ACC112 (cell line): ENCODE measurements at regions not wholly inside any gene's neighbourhood (a gene's known extent, or its start where the extent isn't known, plus 50 kb on each side); places are given as distances from the start of the nearest gene placed in this dataset.
A peak's percentile ranks its signal among the peaks of the same experiment; 100 is the strongest.
"Not testable (repeated sequence)": the region's sequence is repeated elsewhere in the genome, so short reads cannot be mapped to it uniquely, and the experiment has no call there.

Source experiments
- H2AFZ ChIP-seq: fragments of 200-600 bp; sonication (generic); one replicate; pipeline ENCODE4 v1.6.0; 2017; ENCODE audit warnings: antibody characterized with exemption, low read length; ENCODE audit not compliant: unreplicated experiment
- H3K27ac ChIP-seq: fragments of 200-600 bp; sonication (generic); 2 replicates; pipeline ENCODE4 v1.5.1; 2014; ENCODE audit warnings: low read depth, mild to moderate bottlenecking, antibody characterized with exemption, low read length, moderate library complexity
- H3K27me3 ChIP-seq: fragments of 200-600 bp; sonication (generic); 2 replicates; pipeline ENCODE4 v1.6.1; 2014; ENCODE audit warnings: mild to moderate bottlenecking, antibody characterized with exemption, low read length, moderate library complexity, mixed read lengths; ENCODE audit not compliant: insufficient read depth
- H3K36me3 ChIP-seq: fragments of 200-600 bp; sonication (generic); 2 replicates; pipeline ENCODE4 v1.6.1; 2016; ENCODE audit warnings: mild to moderate bottlenecking, antibody characterized with exemption, low read length, moderate library complexity, mixed read lengths; ENCODE audit not compliant: insufficient read depth
- H3K4me1 ChIP-seq: fragments of 200-600 bp; sonication (generic); one replicate; pipeline ENCODE4 v1.6.1; 2016; ENCODE audit warnings: low read length, mixed read lengths; ENCODE audit not compliant: insufficient read depth, unreplicated experiment, control insufficient read depth
- H3K4me3 ChIP-seq: fragments of 200-600 bp; sonication (generic); 2 replicates; pipeline ENCODE4 v1.5.1; 2014; ENCODE audit warnings: mild to moderate bottlenecking, low read depth, low read length
- H3K79me2 ChIP-seq: fragments of 200-600 bp; sonication (generic); one replicate; pipeline ENCODE4 v1.6.0; 2016; ENCODE audit warnings: low read length; ENCODE audit not compliant: control insufficient read depth, unreplicated experiment, insufficient read depth

DNA sequence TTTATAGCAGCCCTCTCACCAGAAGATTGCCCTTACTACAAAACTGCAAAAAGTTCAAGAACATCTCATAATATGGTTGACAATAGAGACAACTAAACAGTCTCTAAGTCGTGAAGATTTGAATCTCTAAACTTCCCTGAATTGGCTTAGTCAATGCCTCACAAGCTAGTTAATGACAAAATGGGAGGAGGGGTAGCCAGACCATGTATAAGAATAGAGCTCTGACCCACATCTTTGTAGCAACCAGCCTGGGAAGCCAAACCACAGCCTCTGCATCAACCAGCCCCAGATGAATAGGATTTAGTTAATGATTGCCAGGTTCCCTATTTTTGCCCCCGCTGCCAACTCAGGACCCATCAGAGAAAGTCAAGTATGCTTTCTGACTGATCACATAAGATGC is 1265.9 kb upstream of the PCDH10 start:
- H3K4me3 ChIP-seq, H3K4me1 ChIP-seq, H3K27ac ChIP-seq, H3K27me3 ChIP-seq, H3K79me2 ChIP-seq, H2AFZ ChIP-seq, H3K36me3 ChIP-seq: not testable (repeated sequence)

- H3K27me3 ChIP-seq, H3K4me3 ChIP-seq, H3K79me2 ChIP-seq, H2AFZ ChIP-seq, H3K36me3 ChIP-seq, H3K27ac ChIP-seq, H3K4me1 ChIP-seq: not testable (repeated sequence)
Observed at GRCh38 chr4:131925662-131926061, 1223.4 kb upstream of the PCDH10 start.

- not testable (repeated sequence) for H3K79me2 ChIP-seq, H3K4me1 ChIP-seq, H3K4me3 ChIP-seq, H3K27me3 ChIP-seq, H2AFZ ChIP-seq, H3K36me3 ChIP-seq
- H3K27ac ChIP-seq: 0 out of 2 replicates have a peak overlapping the region, but pooled peaks have one; percentile 39
Observed at GRCh38 chr4:131967646-131968045, 1181.4 kb upstream of the PCDH10 start.

- Histone ChIP-seq H3K27ac (no peak overlapping the region), H3K27me3 (no peaks in the 10 kb centered on the region), H3K36me3 (no peaks in the 10 kb centered on the region), H2AFZ (no peak overlapping the region), H3K4me1 (no peaks in the 10 kb centered on the region), H3K4me3 (no peak overlapping the region), H3K79me2 (no peaks in the 10 kb centered on the region)
Observed at GRCh38 chr4:131974730-131975129, 1174.4 kb upstream of the PCDH10 start.

DNA sequence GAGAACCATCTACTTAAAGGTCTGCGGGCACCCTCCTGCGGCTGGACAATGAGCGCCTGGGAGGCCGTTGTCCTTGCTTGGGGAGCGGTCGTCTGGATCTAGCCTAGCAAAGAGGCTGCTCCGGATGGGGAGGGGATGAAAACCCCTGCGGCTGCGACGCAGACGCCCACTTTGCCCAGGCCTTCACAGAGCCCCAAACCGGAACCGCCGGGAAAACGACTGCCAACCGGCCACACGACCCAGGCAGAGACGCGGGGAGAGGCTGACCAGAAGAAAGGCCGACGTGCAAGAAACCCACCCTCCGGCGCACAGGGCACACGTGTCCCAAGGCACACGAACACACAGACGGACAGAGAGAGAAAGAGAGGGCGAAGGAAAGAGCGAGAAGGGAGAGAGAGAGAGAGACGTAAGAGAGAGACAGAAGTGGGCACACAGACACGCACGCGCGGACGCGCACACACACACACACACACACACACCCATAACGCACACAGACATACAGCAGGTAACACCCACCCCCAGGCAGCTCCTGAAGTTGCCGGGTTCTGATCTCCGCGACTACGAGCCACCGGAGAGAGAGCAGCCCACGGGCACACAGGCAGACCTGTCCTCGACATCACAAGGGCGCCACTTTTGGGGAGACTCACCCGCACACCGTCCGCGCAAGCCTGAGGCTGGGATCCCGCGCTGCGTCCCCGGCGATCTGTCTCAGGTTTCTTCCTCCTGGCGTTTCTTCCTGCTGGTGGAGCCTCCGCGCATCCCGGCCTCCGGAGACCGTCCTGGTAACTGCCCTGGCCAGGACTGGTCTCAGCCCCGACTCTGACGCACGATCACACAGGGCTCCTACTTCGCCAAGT is 1173.6 kb upstream of the PCDH10 start:
- H3K79me2 ChIP-seq, H3K4me3 ChIP-seq, H3K4me1 ChIP-seq, H3K27ac ChIP-seq, H2AFZ ChIP-seq, H3K27me3 ChIP-seq, H3K36me3 ChIP-seq: not testable (repeated sequence)

- not testable (repeated sequence) for H3K4me1 ChIP-seq, H2AFZ ChIP-seq, H3K79me2 ChIP-seq, H3K27me3 ChIP-seq, H3K27ac ChIP-seq, H3K36me3 ChIP-seq, H3K4me3 ChIP-seq
Observed at GRCh38 chr4:131976133-131977002, 1172.7 kb upstream of the PCDH10 start.

GRCh38 chr4:131978120-131978519 is 1171.0 kb upstream of the PCDH10 start:
- no peaks in the 10 kb centered on the region for H3K27me3 ChIP-seq
- no peaks in the 10 kb centered on the region for H3K79me2 ChIP-seq
- H2AFZ ChIP-seq: no peak overlapping the region
- no peak overlapping the region for H3K27ac ChIP-seq
- no peak overlapping the region for H3K4me3 ChIP-seq
- H3K4me1 ChIP-seq: no peaks in the 10 kb centered on the region
- H3K36me3 ChIP-seq: no peaks in the 10 kb centered on the region

GRCh38 chr4:131989576-131989975 is 1159.5 kb upstream of the PCDH10 start:
- Histone ChIP-seq H3K36me3 (no peaks in the 10 kb centered on the region), H3K79me2 (no peaks in the 10 kb centered on the region), H3K4me3 (no peak overlapping the region), H3K27ac (no peak overlapping the region), H3K4me1 (no peaks in the 10 kb centered on the region), H3K27me3 (no peaks in the 10 kb centered on the region), H2AFZ (no peak overlapping the region)

DNA sequence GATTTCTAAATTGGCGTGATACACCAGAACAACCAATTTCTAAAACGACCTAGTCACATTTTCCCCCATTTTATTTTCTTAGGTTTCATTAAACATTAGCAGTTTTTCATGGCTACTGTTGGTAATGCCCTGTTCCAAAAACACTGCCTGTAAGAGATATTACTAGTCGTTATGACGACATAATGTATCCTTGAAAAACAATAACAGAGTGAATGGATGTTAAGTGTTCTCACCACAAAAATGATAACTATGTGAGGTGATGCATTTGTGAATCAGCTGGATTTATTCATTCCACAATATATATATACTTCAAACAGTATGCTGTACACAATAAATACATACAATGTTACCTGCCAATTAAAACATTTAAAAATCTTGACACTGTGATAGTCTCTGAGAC is 1147.6 kb upstream of the PCDH10 start:
- Histone ChIP-seq H2AFZ (no peak overlapping the region), H3K4me1 (peaks cover 9% of the 10 kb centered on the region), H3K27ac (peak overlapping the region; percentile 41)

GRCh38 chr4:132003593-132003992 is 1145.5 kb upstream of the PCDH10 start:
- no peaks in the 10 kb centered on the region for H3K27me3 ChIP-seq
- H2AFZ ChIP-seq: no peak overlapping the region
- H3K27ac ChIP-seq: no peak overlapping the region

More for the DNA sequence above, 1147.6 kb upstream of the PCDH10 start:
- Histone ChIP-seq H3K79me2 (no peaks in the 10 kb centered on the region), H3K4me3 (no peak overlapping the region), H3K27me3 (no peaks in the 10 kb centered on the region), H3K36me3 (no peaks in the 10 kb centered on the region)

DNA sequence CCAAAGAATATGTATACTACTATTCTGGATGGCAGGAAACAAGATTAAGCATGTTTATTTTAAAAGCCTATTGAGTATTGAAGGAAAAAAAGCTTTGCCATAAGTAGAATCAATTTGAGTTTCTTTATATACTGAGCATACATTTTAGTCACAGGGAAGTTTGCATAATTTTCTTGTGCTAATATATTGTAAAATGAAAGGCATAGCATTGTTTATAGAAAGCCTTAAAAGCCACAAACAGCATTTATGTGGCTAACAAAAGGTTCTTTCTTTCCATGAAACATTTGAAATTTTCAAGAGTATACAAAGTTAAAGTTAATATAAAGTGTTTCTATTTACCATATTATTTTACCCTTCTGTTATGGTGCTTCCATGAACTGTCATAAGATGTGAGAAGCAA is 1133.8 kb upstream of the PCDH10 start:
- Histone ChIP-seq H3K79me2 (no peaks in the 10 kb centered on the region), H3K4me3 (no peak overlapping the region), H3K4me1 (peaks cover 5% of the 10 kb centered on the region), H3K36me3 (no peaks in the 10 kb centered on the region), H2AFZ (peak overlapping the region; percentile 70), H3K27ac (no peak overlapping the region), H3K27me3 (no peaks in the 10 kb centered on the region)

More at GRCh38 chr4:132003593-132003992, 1145.5 kb upstream of the PCDH10 start:
- Histone ChIP-seq H3K4me3 (no peak overlapping the region), H3K4me1 (peaks cover 9% of the 10 kb centered on the region), H3K36me3 (no peaks in the 10 kb centered on the region), H3K79me2 (no peaks in the 10 kb centered on the region)
